ENCODE measurements at regions not wholly inside any gene's neighbourhood (a gene's known extent, or its start where the extent isn't known, plus 50 kb on each side); places are given as distances from the start of the nearest gene placed in this dataset.

- Histone ChIP-seq H3K27ac (ENCODE audit: low read depth, low read length) (no peak overlapping the region), H3K9ac (ENCODE audit: low read length) (no peak overlapping the region), H3K9me3 (ENCODE audit: control insufficient read depth, insufficient read depth, low read depth, low read length) (no peaks in the 10 kb centered on the region), H3K27me3 (ENCODE audit: control insufficient read depth, insufficient read depth, low read length) (no peaks in the 10 kb centered on the region), H3K4me3 (ENCODE audit: low read depth, low read length) (no peak overlapping the region), H3K4me1 (ENCODE audit: control insufficient read depth, insufficient read depth, low read length) (no peaks in the 10 kb centered on the region), H3K36me3 (ENCODE audit: control insufficient read depth, insufficient read depth, low read length) (no peaks in the 10 kb centered on the region)
These were observed 72.2 kb downstream of the PRDM9 start for GRCh38 chr5:23579566-23579965.

- Histone ChIP-seq H3K9me3 (ENCODE audit: control insufficient read depth, insufficient read depth, low read depth, low read length) (no peaks in the 10 kb centered on the region), H3K36me3 (ENCODE audit: control insufficient read depth, insufficient read depth, low read length) (no peaks in the 10 kb centered on the region), H3K4me3 (ENCODE audit: low read depth, low read length) (no peak overlapping the region), H3K27me3 (ENCODE audit: control insufficient read depth, insufficient read depth, low read length) (no peaks in the 10 kb centered on the region), H3K27ac (ENCODE audit: low read depth, low read length) (no peak overlapping the region), H3K4me1 (ENCODE audit: control insufficient read depth, insufficient read depth, low read length) (no peaks in the 10 kb centered on the region), H3K9ac (ENCODE audit: low read length) (no peak overlapping the region)
These were observed 75.7 kb downstream of the PRDM9 start for GRCh38 chr5:23583081-23583480.

GRCh38 chr5:23588841-23589326, 81.5 kb downstream of the PRDM9 start:
- H3K36me3 ChIP-seq (ENCODE audit: control insufficient read depth, insufficient read depth, low read length): no peaks in the 10 kb centered on the region
- no peaks in the 10 kb centered on the region for H3K9me3 ChIP-seq (ENCODE audit: control insufficient read depth, insufficient read depth, low read depth, low read length)
- no peak overlapping the region for H3K27ac ChIP-seq (ENCODE audit: low read depth, low read length)
- H3K4me3 ChIP-seq (ENCODE audit: low read depth, low read length): no peak overlapping the region
- no peaks in the 10 kb centered on the region for H3K4me1 ChIP-seq (ENCODE audit: control insufficient read depth, insufficient read depth, low read length)
- no peaks in the 10 kb centered on the region for H3K27me3 ChIP-seq (ENCODE audit: control insufficient read depth, insufficient read depth, low read length)
- H3K9ac ChIP-seq (ENCODE audit: low read length): no peak overlapping the region

- no peak overlapping the region for H3K4me3 ChIP-seq (ENCODE audit: low read depth, low read length)
- no peaks in the 10 kb centered on the region for H3K9me3 ChIP-seq (ENCODE audit: control insufficient read depth, insufficient read depth, low read depth, low read length)
These were observed 83.8 kb downstream of the PRDM9 start for GRCh38 chr5:23591250-23591649.

GRCh38 chr5:23606927-23607326, 99.5 kb downstream of the PRDM9 start:
- no peak overlapping the region for H3K4me3 ChIP-seq (ENCODE audit: low read depth, low read length)
- no peaks in the 10 kb centered on the region for H3K9me3 ChIP-seq (ENCODE audit: control insufficient read depth, insufficient read depth, low read depth, low read length)
- H3K36me3 ChIP-seq (ENCODE audit: control insufficient read depth, insufficient read depth, low read length): no peaks in the 10 kb centered on the region
- no peaks in the 10 kb centered on the region for H3K4me1 ChIP-seq (ENCODE audit: control insufficient read depth, insufficient read depth, low read length)
- no peak overlapping the region for H3K27ac ChIP-seq (ENCODE audit: low read depth, low read length)
- no peak overlapping the region for H3K9ac ChIP-seq (ENCODE audit: low read length)
- H3K27me3 ChIP-seq (ENCODE audit: control insufficient read depth, insufficient read depth, low read length): no peaks in the 10 kb centered on the region

More at GRCh38 chr5:23591250-23591649, 83.8 kb downstream of the PRDM9 start:
- no peak overlapping the region for H3K27ac ChIP-seq (ENCODE audit: low read depth, low read length)
- H3K27me3 ChIP-seq (ENCODE audit: control insufficient read depth, insufficient read depth, low read length): no peaks in the 10 kb centered on the region
- no peaks in the 10 kb centered on the region for H3K36me3 ChIP-seq (ENCODE audit: control insufficient read depth, insufficient read depth, low read length)
- no peaks in the 10 kb centered on the region for H3K4me1 ChIP-seq (ENCODE audit: control insufficient read depth, insufficient read depth, low read length)
- H3K9ac ChIP-seq (ENCODE audit: low read length): no peak overlapping the region

GRCh38 chr5:23612701-23613100, 105.3 kb downstream of the PRDM9 start:
- H3K4me1 ChIP-seq (ENCODE audit: control insufficient read depth, insufficient read depth, low read length): no peaks in the 10 kb centered on the region
- H3K9ac ChIP-seq (ENCODE audit: low read length): no peak overlapping the region
- no peak overlapping the region for H3K27ac ChIP-seq (ENCODE audit: low read depth, low read length)
- H3K4me3 ChIP-seq (ENCODE audit: low read depth, low read length): no peak overlapping the region
- peaks cover 25% of the 10 kb centered on the region for H3K9me3 ChIP-seq (ENCODE audit: control insufficient read depth, insufficient read depth, low read depth, low read length)
- no peaks in the 10 kb centered on the region for H3K36me3 ChIP-seq (ENCODE audit: control insufficient read depth, insufficient read depth, low read length)
- H3K27me3 ChIP-seq (ENCODE audit: control insufficient read depth, insufficient read depth, low read length): no peaks in the 10 kb centered on the region

GRCh38 chr5:23613566-23613965, 106.2 kb downstream of the PRDM9 start:
- H3K9me3 ChIP-seq (ENCODE audit: control insufficient read depth, insufficient read depth, low read depth, low read length): peaks cover 26% of the 10 kb centered on the region
- H3K9ac ChIP-seq (ENCODE audit: low read length): no peak overlapping the region
- no peak overlapping the region for H3K4me3 ChIP-seq (ENCODE audit: low read depth, low read length)
- H3K27ac ChIP-seq (ENCODE audit: low read depth, low read length): no peak overlapping the region
- H3K4me1 ChIP-seq (ENCODE audit: control insufficient read depth, insufficient read depth, low read length): no peaks in the 10 kb centered on the region
- H3K36me3 ChIP-seq (ENCODE audit: control insufficient read depth, insufficient read depth, low read length): no peaks in the 10 kb centered on the region
- no peaks in the 10 kb centered on the region for H3K27me3 ChIP-seq (ENCODE audit: control insufficient read depth, insufficient read depth, low read length)

GRCh38 chr5:23614422-23614821, 107.0 kb downstream of the PRDM9 start:
- H3K9ac ChIP-seq (ENCODE audit: low read length): no peak overlapping the region
- H3K4me3 ChIP-seq (ENCODE audit: low read depth, low read length): no peak overlapping the region
- no peaks in the 10 kb centered on the region for H3K36me3 ChIP-seq (ENCODE audit: control insufficient read depth, insufficient read depth, low read length)
- peaks cover 26% of the 10 kb centered on the region for H3K9me3 ChIP-seq (ENCODE audit: control insufficient read depth, insufficient read depth, low read depth, low read length)
- H3K27ac ChIP-seq (ENCODE audit: low read depth, low read length): no peak overlapping the region
- no peaks in the 10 kb centered on the region for H3K27me3 ChIP-seq (ENCODE audit: control insufficient read depth, insufficient read depth, low read length)
- no peaks in the 10 kb centered on the region for H3K4me1 ChIP-seq (ENCODE audit: control insufficient read depth, insufficient read depth, low read length)

- Histone ChIP-seq H3K27ac (ENCODE audit: low read depth, low read length) (no peak overlapping the region), H3K4me3 (ENCODE audit: low read depth, low read length) (no peak overlapping the region), H3K27me3 (ENCODE audit: control insufficient read depth, insufficient read depth, low read length) (no peaks in the 10 kb centered on the region), H3K9me3 (ENCODE audit: control insufficient read depth, insufficient read depth, low read depth, low read length) (no peaks in the 10 kb centered on the region), H3K36me3 (ENCODE audit: control insufficient read depth, insufficient read depth, low read length) (no peaks in the 10 kb centered on the region), H3K9ac (ENCODE audit: low read length) (no peak overlapping the region), H3K4me1 (ENCODE audit: control insufficient read depth, insufficient read depth, low read length) (no peaks in the 10 kb centered on the region)
These were observed 119.6 kb downstream of the PRDM9 start for GRCh38 chr5:23626961-23627360.

- Histone ChIP-seq H3K9ac (ENCODE audit: low read length) (no peak overlapping the region), H3K4me3 (ENCODE audit: low read depth, low read length) (no peak overlapping the region), H3K4me1 (ENCODE audit: control insufficient read depth, insufficient read depth, low read length) (no peaks in the 10 kb centered on the region), H3K27ac (ENCODE audit: low read depth, low read length) (no peak overlapping the region), H3K9me3 (ENCODE audit: control insufficient read depth, insufficient read depth, low read depth, low read length) (no peaks in the 10 kb centered on the region), H3K36me3 (ENCODE audit: control insufficient read depth, insufficient read depth, low read length) (no peaks in the 10 kb centered on the region), H3K27me3 (ENCODE audit: control insufficient read depth, insufficient read depth, low read length) (no peaks in the 10 kb centered on the region)
These were observed 120.6 kb downstream of the PRDM9 start for GRCh38 chr5:23627976-23628375.

- H3K4me1 ChIP-seq (ENCODE audit: control insufficient read depth, insufficient read depth, low read length): no peaks in the 10 kb centered on the region
- H3K9me3 ChIP-seq (ENCODE audit: control insufficient read depth, insufficient read depth, low read depth, low read length): no peaks in the 10 kb centered on the region
- no peak overlapping the region for H3K9ac ChIP-seq (ENCODE audit: low read length)
- H3K4me3 ChIP-seq (ENCODE audit: low read depth, low read length): no peak overlapping the region
- H3K27ac ChIP-seq (ENCODE audit: low read depth, low read length): no peak overlapping the region
- no peaks in the 10 kb centered on the region for H3K36me3 ChIP-seq (ENCODE audit: control insufficient read depth, insufficient read depth, low read length)
- H3K27me3 ChIP-seq (ENCODE audit: control insufficient read depth, insufficient read depth, low read length): no peaks in the 10 kb centered on the region
These were observed 122.0 kb downstream of the PRDM9 start for GRCh38 chr5:23629396-23629795.
